GM12878 (cell line): ENCODE measurements at regions not wholly inside any gene's neighbourhood (a gene's known extent, or its start where the extent isn't known, plus 50 kb on each side); places are given as distances from the start of the nearest gene placed in this dataset.

Source experiments
- ATAC-seq: fragments of 200-7000 bp; cut with Tn5 transposase; 3 replicates; pipeline ENCODE4 v1.9.1; 2020; ENCODE audit warnings: mild to moderate bottlenecking, moderate library complexity
- BruUV-seq: library from RNA; stranded (reverse); fragments of 400-500 nt; replicated peaks from 2 replicates; lab custom pipeline; 2021; lab: Mats Ljungman, UMichigan
- CTCF ChIA-PET: fragments of 300-600 bp; sonication (Branson Sonifier 250); formaldehyde crosslinking; extraction: SDS; loops from one replicate; lab custom pipeline; 2021; ENCODE audit warnings: inconsistent platforms; lab: Yijun Ruan, JAX
- POLR2A ChIA-PET: fragments of 350-600 bp; formaldehyde crosslinking; extraction: SDS; loops from one replicate; lab custom pipeline; 2021; ENCODE audit warnings: inconsistent platforms; lab: Charles Lee
- RAD21 ChIA-PET: fragments of 300-600 bp; sonication (Branson Sonifier 250); formaldehyde crosslinking; loops from one replicate; lab custom pipeline; 2023; ENCODE audit warnings: antibody characterized with exemption; ENCODE audit not compliant: unreplicated experiment; lab: Charles Lee
- SMC1A ChIA-PET: fragments of 300-600 bp; sonication (Branson Sonifier 250); formaldehyde crosslinking; loops from one replicate; lab custom pipeline; 2023; ENCODE audit not compliant: unreplicated experiment, uncharacterized antibody; lab: Charles Lee
- DNase-seq: peaks from one replicate; pipeline ENCODE4 v3.0.0-alpha.2; 2011; ENCODE audit warnings: low read depth, low spot score
- FAIRE-seq: peaks from 3 replicates; lab custom pipeline; 2011; peaks lifted over from hg19 to GRCh38; lab: Jason Lieb, UNC
- H2AFZ ChIP-seq: 2 replicates; pipeline ENCODE4 v1.6.0; 2011; ENCODE audit warnings: low read depth, low read length, control low read depth; ENCODE audit not compliant: control insufficient read depth
- H3K27ac ChIP-seq: 2 replicates; pipeline ENCODE4 v1.5.1; 2011; ENCODE audit warnings: control low read depth; ENCODE audit not compliant: control insufficient read depth, insufficient read depth
- H3K27me3 ChIP-seq, 2 experiments: replicated peaks in 1 of 2; 2 replicates each; pipeline versions ENCODE4 v1.6.0 to v1.6.1; 2011; ENCODE audit warnings: low read length in 1 of 2; ENCODE audit not compliant: control insufficient read depth in 2 of 2, insufficient read depth in 2 of 2
- H3K36me3 ChIP-seq, 2 experiments: 2 replicates each; pipeline ENCODE4 v1.5.1; 2011; ENCODE audit warnings: low read length in 1 of 2; ENCODE audit not compliant: control insufficient read depth in 2 of 2, insufficient read depth in 2 of 2
- H3K4me1 ChIP-seq: 2 replicates; pipeline ENCODE4 v1.6.1; 2011; ENCODE audit warnings: mild to moderate bottlenecking, low read length, moderate library complexity, mixed read lengths; ENCODE audit not compliant: control insufficient read depth, insufficient read depth
- H3K4me2 ChIP-seq: 2 replicates; pipeline ENCODE4 v1.6.0; 2011; ENCODE audit warnings: control low read depth; ENCODE audit not compliant: control insufficient read depth, insufficient read depth
- H3K4me3 ChIP-seq: fragments of 200-600 bp; sonication (generic); 2 replicates; pipeline ENCODE4 v1.5.1; 2016
- H3K79me2 ChIP-seq: 2 replicates; pipeline ENCODE4 v1.6.0; 2011; ENCODE audit warnings: low read length; ENCODE audit not compliant: control insufficient read depth, insufficient read depth
- H3K9ac ChIP-seq: 2 replicates; pipeline ENCODE4 v1.8.0; 2011; ENCODE audit warnings: low read length, control low read depth, mixed read lengths; ENCODE audit not compliant: control insufficient read depth, insufficient read depth
- H3K9me3 ChIP-seq: replicated peaks from 3 replicates; pipeline ENCODE4 v1.5.1; 2011; ENCODE audit warnings: mild to moderate bottlenecking, low read length; ENCODE audit not compliant: control insufficient read depth, insufficient read depth
- H4K20me1 ChIP-seq: 2 replicates; pipeline ENCODE4 v1.6.0; 2011; ENCODE audit not compliant: control insufficient read depth, insufficient read depth
- ATF2 ChIP-seq: IDR thresholded peaks from 2 replicates; pipeline ENCODE4 v1.6.1; 2012; ENCODE audit warnings: low read length, inconsistent platforms
- ATF3 ChIP-seq: IDR thresholded peaks from 2 replicates; pipeline ENCODE4 v1.6.1; 2011; ENCODE audit warnings: low read depth, mild to moderate bottlenecking, low read length, moderate library complexity, borderline replicate concordance; ENCODE audit errors: extremely low read depth
- CEBPB ChIP-seq, 2 experiments: fragments of 150-350 bp in 1 of 2; IDR thresholded peaks; 2 replicates each; pipeline ENCODE4 v1.6.1; 2012 to 2014; ENCODE audit warnings: low read depth in 2 of 2, low read length in 2 of 2, borderline replicate concordance in 1 of 2, inconsistent platforms in 1 of 2
- CHD2 ChIP-seq: IDR thresholded peaks from 2 replicates; pipeline ENCODE4 v1.6.1; 2011; ENCODE audit warnings: low read depth, low read length, improper control_type of control experiment, borderline replicate concordance
- CREB1 ChIP-seq: IDR thresholded peaks from 2 replicates; pipeline ENCODE4 v1.6.1; 2012; ENCODE audit warnings: low read depth, mild to moderate bottlenecking, inconsistent platforms
- DPF2 ChIP-seq: fragments of 450-650 bp; IDR thresholded peaks from 2 replicates; pipeline ENCODE4 v1.6.1; 2017; ENCODE audit warnings: mild to moderate bottlenecking
- EP300 ChIP-seq, 2 experiments: fragments of 150-350 bp in 1 of 2; IDR thresholded peaks; 2 replicates each; pipeline ENCODE4 v1.6.1; 2011 to 2012; ENCODE audit warnings: low read depth in 2 of 2, low read length in 2 of 2, borderline replicate concordance in 1 of 2, improper control_type of control experiment in 1 of 2, inconsistent platforms in 1 of 2; ENCODE audit not compliant: control insufficient read depth in 1 of 2
- ETV6 ChIP-seq, 2 experiments: fragments of 450-650 bp in 1 of 2; IDR thresholded peaks in 1 of 2; conservative IDR thresholded peaks in 1 of 2; 2 replicates each; pipeline ENCODE4 v1.6.1; 2014; ENCODE audit warnings: antibody characterized with exemption in 1 of 2, borderline replicate concordance in 1 of 2, low read depth in 1 of 2, mild to moderate bottlenecking in 1 of 2, moderate library complexity in 1 of 2
- HDAC6 ChIP-seq: fragments of 200-600 bp; sonication (generic); IDR thresholded peaks from one replicate; pipeline ENCODE4 v1.8.0; 2017; ENCODE audit warnings: antibody characterized with exemption; ENCODE audit not compliant: unreplicated experiment
- MEF2A ChIP-seq: IDR thresholded peaks from 2 replicates; pipeline ENCODE4 v1.6.1; 2011; ENCODE audit warnings: low read depth, mild to moderate bottlenecking, low read length, moderate library complexity; ENCODE audit not compliant: insufficient read depth
- MEF2B ChIP-seq: fragments of 450-650 bp; IDR thresholded peaks from 2 replicates; pipeline ENCODE4 v1.6.1; 2018; ENCODE audit warnings: mild to moderate bottlenecking, moderate library complexity; ENCODE audit not compliant: partially characterized antibody, poor library complexity, severe bottlenecking
- MYB ChIP-seq: fragments of 150-350 bp; IDR thresholded peaks from 2 replicates; pipeline ENCODE4 v1.6.1; 2014; ENCODE audit warnings: mild to moderate bottlenecking, low read depth, low read length, borderline replicate concordance
- NFIC ChIP-seq: IDR thresholded peaks from 2 replicates; pipeline ENCODE4 v1.6.1; 2012; ENCODE audit warnings: low read depth, mild to moderate bottlenecking, inconsistent platforms, low read length, moderate library complexity
- PAX8 ChIP-seq: fragments of 450-650 bp; IDR thresholded peaks from 2 replicates; pipeline ENCODE4 v1.6.1; 2017; ENCODE audit warnings: mild to moderate bottlenecking, moderate library complexity
- RAD21 ChIP-seq: IDR thresholded peaks from 2 replicates; pipeline ENCODE4 v1.6.1; 2011; ENCODE audit warnings: mild to moderate bottlenecking, low read depth, low read length, moderate library complexity; ENCODE audit not compliant: insufficient read depth
- TBL1XR1 ChIP-seq: IDR thresholded peaks from 2 replicates; pipeline ENCODE4 v1.6.1; 2012; ENCODE audit warnings: low read depth, low read length, improper control_type of control experiment
- ZBED1 ChIP-seq: IDR thresholded peaks from 2 replicates; pipeline ENCODE4 v1.6.1; 2016; ENCODE audit warnings: borderline replicate concordance
- WGBS: methylation state at CpG from one replicate; pipeline ENCODE4 v1.1.6; 2016; ENCODE audit warnings: low lambda C conversion rate; ENCODE audit not compliant: insufficient replicate concordance, insufficient coverage; ENCODE audit errors: missing lambda C conversion rate; 5-methylcytosine and 5-hydroxymethylcytosine counted together
- in situ Hi-C: fragments of 300-500 bp; cut with MboI; formaldehyde crosslinking; loops from 9 replicates; pipeline ENCODE4 v1.14.3; 2018; ENCODE audit warnings: mixed read lengths
- intact Hi-C: fragments of 100-400 bp; cut with micrococcal nuclease; formaldehyde crosslinking; loops from one replicate; pipeline ENCODE4 v1.14.2; 2022; ENCODE audit not compliant: unreplicated experiment

- in situ Hi-C loops = no loop called here
- ChIA-PET SMC1A (interaction anchor here (0.9 to 1.3 kb wide), 2 partner anchors 10 to 15 kb away, joined by 3 to 6 read pairs; no protein-coding TSS in a partner anchor), RAD21 (no interaction called here), CTCF (no interaction called here), POLR2A (no interaction called here)
- no peaks in the 10 kb centered on the region for H4K20me1 ChIP-seq
- no TSS peak for BruUV-seq
- H3K4me1 ChIP-seq = no peaks in the 10 kb centered on the region
- no peak overlapping the region for H3K9ac ChIP-seq
- TF ChIP-seq CREB1 (no peak), DPF2 (no peak), ATF2 (no peak), PAX8 (no peak), NFIC (no peak), MEF2A (no peak), RAD21 (no peak)
- H3K79me2 ChIP-seq = no peaks in the 10 kb centered on the region
- ATAC-seq (no peak), DNase-seq (no peak), FAIRE-seq (no peak)
- no peaks in the 10 kb centered on the region for H3K27me3 ChIP-seq
- no peaks in the 10 kb centered on the region for H3K36me3 ChIP-seq
- no peak overlapping the region for H3K4me2 ChIP-seq
- H3K4me3 ChIP-seq = no peak overlapping the region
- H3K9me3 ChIP-seq = no peaks in the 10 kb centered on the region
- H3K27ac ChIP-seq = no peak overlapping the region
- H2AFZ ChIP-seq = no peak overlapping the region
- intact Hi-C loops = no loop called here
- WGBS = 0% methylated on average over 2 of the region's 2 CpGs
Measured at GRCh38 chr9:22617156-22617555, 170.5 kb downstream of the DMRTA1 start.

- WGBS = 0% methylated on average over 1 of the region's 1 CpG
- Histone ChIP-seq H3K4me1 (no peaks in the 10 kb centered on the region), H3K27me3 (no peaks in the 10 kb centered on the region), H2AFZ (no peak overlapping the region), H3K9me3 (no peaks in the 10 kb centered on the region), H3K36me3 (no peaks in the 10 kb centered on the region), H3K79me2 (no peaks in the 10 kb centered on the region), H3K9ac (no peak overlapping the region), H3K4me2 (no peak overlapping the region), H3K27ac (no peak overlapping the region), H3K4me3 (no peak overlapping the region), H4K20me1 (no peaks in the 10 kb centered on the region)
- intact Hi-C loops = no loop called here
- ATAC-seq = no peak
- in situ Hi-C loops = no loop called here
- BruUV-seq = no TSS peak
- FAIRE-seq = no peak
- SMC1A ChIA-PET = no interaction called here
- RAD21 ChIA-PET = no interaction called here
- DNase-seq = no peak
- POLR2A ChIA-PET = no interaction called here
- CTCF ChIA-PET = no interaction called here
- TF ChIP-seq MEF2B = no peak
- TF ChIP-seq CEBPB (IDR thresholded peaks at IDR 0.05; ENCODE audit: borderline replicate concordance in 1 of 2, low read depth in 2 of 2, low read length in 2 of 2) = no peak
- no peak for TF ChIP-seq ATF3
- TF ChIP-seq EP300 (IDR thresholded peaks at IDR 0.05; ENCODE audit: borderline replicate concordance in 1 of 2, control insufficient read depth in 1 of 2, low read depth in 2 of 2, low read length in 2 of 2) = no peak
- TF ChIP-seq TBL1XR1 = no peak
- no peak for TF ChIP-seq CHD2
- TF ChIP-seq HDAC6 = no peak
- no peak for TF ChIP-seq ETV6 (conservative IDR thresholded peaks at IDR 0.05 in 1 of 2, IDR thresholded peaks at IDR 0.05 in 1 of 2; ENCODE audit: borderline replicate concordance in 1 of 2, low read depth in 1 of 2)
- no peak for TF ChIP-seq MYB
- TF ChIP-seq ZBED1 = no peak
Measured at GRCh38 chr9:22622815-22623214, 176.2 kb downstream of the DMRTA1 start.
